Fibroblast of lung (primary cell): ENCODE measurements at regions not wholly inside any gene's neighbourhood (a gene's known extent, or its start where the extent isn't known, plus 50 kb on each side); places are given as distances from the start of the nearest gene placed in this dataset.

ENCODE experiments used
- DNase-seq, 2 donors: peaks; one replicate each; pipeline versions ENCODE4 v3.0.0 to v3.0.0-alpha.2; 2010; ENCODE audit warnings: low read depth in 2 of 2
- H2AFZ ChIP-seq: 2 replicates; pipeline ENCODE4 v1.5.1; 2012; ENCODE audit warnings: low read length, control low read depth, inconsistent platforms
- H3K27ac ChIP-seq: 2 replicates; pipeline ENCODE4 v1.5.1; 2011; ENCODE audit warnings: low read length, control low read depth; ENCODE audit not compliant: insufficient read depth
- H3K27me3 ChIP-seq: 2 replicates; pipeline ENCODE4 v1.5.1; 2011; ENCODE audit warnings: mild to moderate bottlenecking, low read length; ENCODE audit not compliant: control insufficient read depth, insufficient read depth
- H3K36me3 ChIP-seq: 2 replicates; pipeline ENCODE4 v1.5.1; 2011; ENCODE audit warnings: low read length; ENCODE audit not compliant: control insufficient read depth, insufficient read depth
- H3K4me1 ChIP-seq: 2 replicates; pipeline ENCODE4 v1.5.1; 2011; ENCODE audit warnings: low read length; ENCODE audit not compliant: control insufficient read depth, insufficient read depth; ENCODE audit errors: extremely low read depth
- H3K4me2 ChIP-seq: 2 replicates; pipeline ENCODE4 v1.5.1; 2011; ENCODE audit warnings: low read length, control low read depth; ENCODE audit not compliant: insufficient read depth; ENCODE audit errors: extremely low read depth
- H3K4me3 ChIP-seq, 4 experiments: fragments of 200-600 bp in 1 of 4; sonication (generic) in 1 of 4; replicated peaks in 1 of 4; 2 replicates each; pipeline ENCODE4 v1.5.1; 2011 to 2016; ENCODE audit warnings: low read length in 4 of 4, low read depth in 3 of 4, mild to moderate bottlenecking in 3 of 4, control low read depth in 2 of 4, inconsistent platforms in 1 of 4, mixed read lengths in 1 of 4; ENCODE audit not compliant: insufficient read depth in 1 of 4; ENCODE audit errors: control extremely low read depth in 1 of 4
- H3K79me2 ChIP-seq: 2 replicates; pipeline ENCODE4 v1.5.1; 2012; ENCODE audit warnings: mild to moderate bottlenecking, low read length, inconsistent platforms; ENCODE audit not compliant: control insufficient read depth, insufficient read depth
- H3K9ac ChIP-seq: 2 replicates; pipeline ENCODE4 v1.5.1; 2011; ENCODE audit warnings: mild to moderate bottlenecking, low read length, control low read depth; ENCODE audit not compliant: insufficient read depth
- H3K9me3 ChIP-seq: 2 replicates; pipeline ENCODE4 v1.5.1; 2012; ENCODE audit warnings: low read depth, low read length; ENCODE audit not compliant: control insufficient read depth, insufficient read depth
- H4K20me1 ChIP-seq: 2 replicates; pipeline ENCODE4 v1.5.1; 2011; ENCODE audit warnings: low read length; ENCODE audit not compliant: control insufficient read depth, insufficient read depth; ENCODE audit errors: extremely low read depth
- EZH2 ChIP-seq: IDR thresholded peaks from 2 replicates; pipeline ENCODE4 v1.5.1; 2012; ENCODE audit warnings: low read length, control low read depth, mild to moderate bottlenecking; ENCODE audit errors: missing control alignments
- TF ChIP-seq, protein P1 (sequence below), 2 donors: IDR thresholded peaks in 1 of 2; conservative IDR thresholded peaks in 1 of 2; 1 replicate in 1 of 2; 2 replicates in 1 of 2; pipeline ENCODE4 v1.5.1; 2011 to 2012; ENCODE audit warnings: low read length in 2 of 2, control low read depth in 1 of 2, inconsistent platforms in 1 of 2, low read depth in 1 of 2, mild to moderate bottlenecking in 1 of 2

DNA sequence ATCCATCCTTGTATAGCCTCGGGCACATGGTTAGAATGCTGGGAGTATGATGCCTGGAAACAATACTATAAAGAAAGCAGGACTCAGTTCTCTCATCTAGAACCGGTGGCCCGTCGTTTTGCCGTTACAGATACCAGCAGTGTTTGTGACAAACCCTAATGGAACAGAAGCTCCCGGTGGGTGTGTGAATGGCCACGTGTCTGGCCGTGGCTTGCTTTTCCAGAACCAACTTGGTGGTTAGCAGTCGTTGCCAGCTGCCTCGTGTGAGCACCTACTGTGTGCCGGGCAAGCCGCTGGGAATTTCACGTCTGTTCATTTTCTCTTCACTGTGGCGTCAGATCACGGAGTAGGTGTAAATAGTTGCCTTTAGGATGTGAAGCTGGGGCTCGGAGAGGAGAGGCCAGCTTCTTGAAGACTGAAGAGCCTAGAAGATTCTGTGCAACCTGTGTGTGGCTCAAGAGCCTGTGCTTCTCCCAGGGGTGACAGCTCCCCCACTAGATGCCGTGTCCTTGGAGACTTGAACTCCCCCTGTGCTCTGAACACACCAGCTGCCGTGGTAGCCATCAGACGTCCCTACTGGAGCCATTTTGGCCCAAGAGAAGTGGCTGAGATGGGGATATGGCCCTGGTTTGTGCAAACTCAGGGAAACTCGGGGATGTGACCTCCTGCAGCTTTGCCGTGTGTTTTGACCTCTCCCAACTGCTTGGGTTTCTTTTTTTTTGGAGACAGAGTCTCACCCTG lies 57.5 kb upstream of the PPARA start:
- H3K4me2 ChIP-seq, result peak overlapping the region; percentile 61

DNA sequence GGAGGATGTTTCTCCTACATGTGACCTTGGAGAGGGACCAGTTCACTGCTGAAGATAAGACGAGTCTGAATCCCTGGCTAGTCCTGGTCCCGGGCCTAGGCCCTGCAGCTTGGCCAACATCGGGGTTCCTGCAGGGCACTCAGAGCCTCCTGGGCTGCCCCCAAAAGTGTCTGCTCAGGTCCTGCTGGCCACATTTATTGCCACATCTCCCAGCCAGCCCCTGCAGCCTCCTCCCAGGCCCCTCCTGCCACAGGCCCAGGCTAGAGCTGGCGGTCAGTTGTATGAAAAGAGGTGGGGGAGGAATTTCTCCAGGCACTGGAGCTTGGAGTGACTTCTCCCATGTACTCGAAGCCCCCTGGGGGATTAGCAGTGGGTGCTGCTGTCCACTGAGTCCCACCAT lies 56.5 kb upstream of the PPARA start:
- Histone ChIP-seq H3K9ac (no peak overlapping the region), H2AFZ (no peak overlapping the region), H3K27me3 (no peaks in the 10 kb centered on the region), H3K4me1 (peaks cover 51% of the 10 kb centered on the region), H3K4me2 (no peak overlapping the region), H3K36me3 (peaks cover 64% of the 10 kb centered on the region), H3K27ac (peak overlapping the region; percentile 2), H3K79me2 (peaks cover 97% of the 10 kb centered on the region), H3K4me3 (no peak overlapping the region), H4K20me1 (peaks cover 7% of the 10 kb centered on the region), H3K9me3 (no peaks in the 10 kb centered on the region)
- TF ChIP-seq EZH2, result no peak
- TF ChIP-seq, protein P1, sequence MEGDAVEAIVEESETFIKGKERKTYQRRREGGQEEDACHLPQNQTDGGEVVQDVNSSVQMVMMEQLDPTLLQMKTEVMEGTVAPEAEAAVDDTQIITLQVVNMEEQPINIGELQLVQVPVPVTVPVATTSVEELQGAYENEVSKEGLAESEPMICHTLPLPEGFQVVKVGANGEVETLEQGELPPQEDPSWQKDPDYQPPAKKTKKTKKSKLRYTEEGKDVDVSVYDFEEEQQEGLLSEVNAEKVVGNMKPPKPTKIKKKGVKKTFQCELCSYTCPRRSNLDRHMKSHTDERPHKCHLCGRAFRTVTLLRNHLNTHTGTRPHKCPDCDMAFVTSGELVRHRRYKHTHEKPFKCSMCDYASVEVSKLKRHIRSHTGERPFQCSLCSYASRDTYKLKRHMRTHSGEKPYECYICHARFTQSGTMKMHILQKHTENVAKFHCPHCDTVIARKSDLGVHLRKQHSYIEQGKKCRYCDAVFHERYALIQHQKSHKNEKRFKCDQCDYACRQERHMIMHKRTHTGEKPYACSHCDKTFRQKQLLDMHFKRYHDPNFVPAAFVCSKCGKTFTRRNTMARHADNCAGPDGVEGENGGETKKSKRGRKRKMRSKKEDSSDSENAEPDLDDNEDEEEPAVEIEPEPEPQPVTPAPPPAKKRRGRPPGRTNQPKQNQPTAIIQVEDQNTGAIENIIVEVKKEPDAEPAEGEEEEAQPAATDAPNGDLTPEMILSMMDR (conservative IDR thresholded peaks at IDR 0.05 in 1 of 2, IDR thresholded peaks at IDR 0.05 in 1 of 2; ENCODE audit: low read depth in 1 of 2, low read length in 2 of 2), result no peak
- DNase-seq, result no peak

More for the DNA sequence above, 57.5 kb upstream of the PPARA start:
- H3K9ac ChIP-seq, result no peak overlapping the region
- no peak for DNase-seq
- H3K9me3 ChIP-seq, result no peaks in the 10 kb centered on the region
- peak overlapping the region; percentile 97 for H3K27ac ChIP-seq
- peaks cover 5% of the 10 kb centered on the region for H4K20me1 ChIP-seq
- H3K4me1 ChIP-seq, result peaks cover 49% of the 10 kb centered on the region
- no peaks in the 10 kb centered on the region for H3K27me3 ChIP-seq
- H3K36me3 ChIP-seq, result peaks cover 58% of the 10 kb centered on the region
- H2AFZ ChIP-seq, result no peak overlapping the region
- H3K79me2 ChIP-seq, result peaks cover 97% of the 10 kb centered on the region
- TF ChIP-seq, protein P1 (conservative IDR thresholded peaks at IDR 0.05 in 1 of 2, IDR thresholded peaks at IDR 0.05 in 1 of 2; ENCODE audit: low read depth in 1 of 2, low read length in 2 of 2), result no peak
- H3K4me3 ChIP-seq, result peak overlapping the region in 1 of 4 experiments; percentile 21

DNA sequence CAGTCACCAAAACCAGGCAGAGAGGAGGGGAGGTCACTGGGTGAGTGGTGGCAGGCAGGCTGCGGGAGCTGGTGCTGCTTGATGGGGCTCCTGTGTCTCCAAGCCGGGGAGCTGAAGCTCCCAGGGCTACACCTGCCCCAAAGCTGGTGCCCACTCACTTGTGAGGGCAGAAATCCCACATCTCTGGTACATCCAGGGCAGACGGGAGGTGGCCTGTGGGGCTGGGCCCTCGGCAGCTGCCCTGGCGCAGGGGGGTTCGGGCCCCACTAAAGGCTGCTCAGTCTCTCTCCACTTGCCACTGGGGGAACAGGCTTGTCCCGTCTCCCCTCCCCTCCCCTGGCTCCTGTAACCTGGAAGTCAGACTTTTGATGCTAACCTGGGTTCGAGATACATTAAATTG lies 55.6 kb upstream of the PPARA start:
- Histone ChIP-seq H3K9me3 (no peaks in the 10 kb centered on the region), H4K20me1 (peaks cover 7% of the 10 kb centered on the region), H3K9ac (no peak overlapping the region), H3K79me2 (peaks cover 97% of the 10 kb centered on the region), H3K4me2 (peak overlapping the region; percentile 52), H3K36me3 (peaks cover 62% of the 10 kb centered on the region), H3K27me3 (no peaks in the 10 kb centered on the region), H2AFZ (no peak overlapping the region), H3K4me3 (no peak overlapping the region), H3K27ac (peak overlapping the region; percentile 2), H3K4me1 (peaks cover 47% of the 10 kb centered on the region)
- TF ChIP-seq, protein P1 (conservative IDR thresholded peaks at IDR 0.05 in 1 of 2, IDR thresholded peaks at IDR 0.05 in 1 of 2; ENCODE audit: low read depth in 1 of 2, low read length in 2 of 2), result no peak
- no peak for TF ChIP-seq EZH2
- DNase-seq, result no peak
